ENCODE measurements at regions not wholly inside any gene's neighbourhood (a gene's known extent, or its start where the extent isn't known, plus 50 kb on each side); places are given as distances from the start of the nearest gene placed in this dataset.

- ChIA-PET POLR2A (ENCODE audit: low non-redundant PET) (no interaction called here), CTCF (no interaction called here)
- TF ChIP-seq CTCF (conservative IDR thresholded peaks at IDR 0.05; ENCODE audit: low read depth), result no peak
- no peak overlapping the region for H3K27ac ChIP-seq
- no peak for DNase-seq (ENCODE audit: low spot score)
These were observed 1409.4 kb downstream of the MRPL39 start for GRCh38 chr21:24197923-24198322.

DNA sequence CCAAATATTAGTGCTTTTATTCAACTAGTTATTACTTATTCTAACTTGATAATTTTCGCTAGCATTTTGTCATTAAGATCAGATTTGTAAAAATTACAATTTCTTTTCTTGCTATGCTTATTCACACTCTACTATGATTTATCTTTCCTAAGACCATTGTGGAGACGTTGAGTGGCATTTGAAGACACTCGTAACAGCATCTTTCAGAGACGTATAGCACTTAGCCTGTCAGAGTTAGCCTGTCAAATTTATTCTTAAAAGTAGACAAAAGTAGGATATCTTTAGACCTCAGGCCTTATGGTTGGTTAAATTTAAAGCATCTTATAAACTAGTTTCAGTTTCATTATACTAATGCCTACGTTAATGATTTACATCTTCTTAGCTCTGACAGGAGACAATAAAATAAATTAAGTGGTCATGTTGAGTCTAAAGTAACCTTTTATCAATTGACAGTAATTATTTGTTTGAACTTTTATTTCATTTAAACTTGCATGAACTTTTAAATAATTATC is 1410.1 kb downstream of the MRPL39 start:
- ChIA-PET CTCF (no interaction called here), POLR2A (ENCODE audit: low non-redundant PET) (no interaction called here)
- no peak overlapping the region for H3K27ac ChIP-seq
- TF ChIP-seq CTCF (conservative IDR thresholded peaks at IDR 0.05; ENCODE audit: low read depth), result no peak
- DNase-seq (ENCODE audit: low spot score), result no peak

DNA sequence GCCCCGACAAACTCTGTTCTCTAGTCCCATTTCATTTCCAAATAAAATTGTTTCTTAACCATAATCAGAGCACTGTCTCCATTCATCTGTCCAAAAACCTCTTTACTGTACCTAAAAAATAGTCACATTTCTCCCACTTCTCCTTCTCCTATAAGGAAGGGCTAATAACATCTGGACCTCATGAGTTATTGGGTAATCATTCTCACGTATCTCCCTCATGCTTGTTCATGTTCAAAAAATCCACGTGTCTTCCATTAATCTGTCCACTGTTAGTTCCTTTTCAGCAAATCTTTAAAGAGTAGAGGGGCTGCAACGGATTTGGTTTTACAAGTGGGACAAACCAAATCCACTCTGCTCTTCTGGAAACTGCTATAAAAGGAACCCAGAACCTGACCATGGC is 1418.8 kb downstream of the MRPL39 start:
- H3K27ac ChIP-seq, result no peak overlapping the region
- POLR2A ChIA-PET (ENCODE audit: low non-redundant PET), result no interaction called here
- no peak for TF ChIP-seq CTCF (conservative IDR thresholded peaks at IDR 0.05; ENCODE audit: low read depth)
- CTCF ChIA-PET, result no interaction called here
- DNase-seq (ENCODE audit: low spot score), result no peak

DNA sequence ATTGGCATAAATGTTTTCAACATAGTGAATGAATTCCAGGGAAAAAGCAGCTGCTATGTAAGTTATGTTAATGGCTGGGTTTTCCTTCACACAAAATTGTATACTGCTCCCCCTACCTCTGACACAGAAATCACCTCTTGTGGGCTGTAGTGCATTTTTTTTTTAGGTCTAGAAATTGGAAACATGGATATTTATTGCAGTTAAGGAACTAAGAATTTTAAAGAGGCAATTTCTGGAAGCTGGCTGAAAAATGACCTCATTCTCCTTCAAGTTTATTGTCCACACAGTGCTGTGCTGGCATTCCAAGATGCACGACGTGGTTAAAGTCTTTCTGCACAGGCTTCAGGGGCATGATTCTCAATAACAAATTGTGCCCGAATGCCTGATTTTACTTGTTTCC is 1424.2 kb downstream of the MRPL39 start:
- ChIA-PET CTCF (interaction anchor here (0.6 kb wide), 1 partner anchor 151 kb away, joined by 3 read pairs; no protein-coding TSS in a partner anchor), POLR2A (ENCODE audit: low non-redundant PET) (no interaction called here)
- TF ChIP-seq CTCF (conservative IDR thresholded peaks at IDR 0.05; ENCODE audit: low read depth), result no peak
- DNase-seq (ENCODE audit: low spot score), result no peak
- H3K27ac ChIP-seq, result no peak overlapping the region

DNA sequence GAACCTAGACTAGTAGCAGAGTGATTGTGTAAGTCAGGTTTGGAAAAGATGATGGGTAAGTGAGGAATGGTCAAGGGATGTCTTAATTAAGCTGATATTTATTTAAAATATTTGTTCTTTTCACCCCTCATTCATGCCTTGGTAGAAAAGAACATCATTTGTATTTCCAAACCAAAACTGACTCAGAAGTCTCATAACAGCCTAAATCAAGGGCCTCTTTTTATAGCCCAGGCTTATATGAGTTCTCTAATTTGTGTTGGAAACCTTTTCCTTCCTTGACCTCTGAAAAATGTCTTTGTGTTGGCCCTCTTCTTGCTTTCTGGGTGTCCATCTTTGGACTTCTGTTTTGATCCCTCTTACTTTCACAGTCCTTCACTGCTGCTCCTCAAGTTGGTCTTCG is 1428.2 kb downstream of the MRPL39 start:
- no peak overlapping the region for H3K27ac ChIP-seq
- ChIA-PET POLR2A (ENCODE audit: low non-redundant PET) (no interaction called here), CTCF (no interaction called here)
- no peak for TF ChIP-seq CTCF (conservative IDR thresholded peaks at IDR 0.05; ENCODE audit: low read depth)
- no peak for DNase-seq (ENCODE audit: low spot score)

GRCh38 chr21:24175106-24175505 is 1432.2 kb downstream of the MRPL39 start:
- ChIA-PET CTCF (no interaction called here), POLR2A (ENCODE audit: low non-redundant PET) (no interaction called here)
- DNase-seq (ENCODE audit: low spot score), result no peak
- no peak overlapping the region for H3K27ac ChIP-seq
- TF ChIP-seq CTCF (conservative IDR thresholded peaks at IDR 0.05; ENCODE audit: low read depth), result no peak

- no peak overlapping the region for H3K27ac ChIP-seq
- DNase-seq (ENCODE audit: low spot score), result no peak
- CTCF ChIA-PET, result no interaction called here
- TF ChIP-seq CTCF (conservative IDR thresholded peaks at IDR 0.05; ENCODE audit: low read depth), result no peak
- POLR2A ChIA-PET (ENCODE audit: low non-redundant PET), result no interaction called here
These were observed 1435.5 kb downstream of the MRPL39 start for GRCh38 chr21:24171736-24172135.

Data from RWPE1 (cell line).